SK-N-SH (cell line): ENCODE measurements at regions not wholly inside any gene's neighbourhood (a gene's known extent, or its start where the extent isn't known, plus 50 kb on each side); places are given as distances from the start of the nearest gene placed in this dataset.

ENCODE experiments used
- CTCF ChIA-PET: fragments of 300-600, 350-600 bp; formaldehyde crosslinking; extraction: SDS; loops from one replicate; lab custom pipeline; 2021; lab: Yijun Ruan, JAX
- POLR2A ChIA-PET: fragments of 350-600 bp; sonication (Branson Sonifier 250); formaldehyde crosslinking; extraction: SDS; loops from one replicate; lab custom pipeline; 2020; ENCODE audit warnings: antibody characterized with exemption, inconsistent platforms; lab: Yijun Ruan, JAX
- DNase-seq: peaks from one replicate; pipeline ENCODE4 v3.0.0; 2012
- H2AFZ ChIP-seq: fragments of 200-600 bp; sonication (generic); 2 replicates; pipeline ENCODE4 v1.8.1; 2016; ENCODE audit warnings: antibody characterized with exemption, mild to moderate bottlenecking, low read depth
- H3F3A ChIP-seq: fragments of 200-600 bp; sonication (generic); replicated peaks from 2 replicates; pipeline ENCODE3; 2016; ENCODE audit warnings: antibody characterized with exemption, mild to moderate bottlenecking; ENCODE audit not compliant: insufficient read depth
- H3K27ac ChIP-seq, 2 experiments: fragments of 200-500 bp in 1 of 2; fragments of 200-600 bp in 1 of 2; sonication (Bioruptor generic) in 1 of 2; sonication (generic), shearing (Covaris generic) in 1 of 2; 2 replicates each; pipeline versions ENCODE4 v1.5.1 to v1.6.1; 2014 to 2016; ENCODE audit warnings: low read depth in 2 of 2, inconsistent platforms in 1 of 2, low read length in 1 of 2, mild to moderate bottlenecking in 1 of 2, mixed read lengths in 1 of 2
- H3K27me3 ChIP-seq: fragments of 200-600 bp; sonication (generic), shearing (Covaris generic); 2 replicates; pipeline ENCODE4 v1.6.1; 2016; ENCODE audit warnings: mixed run types; ENCODE audit not compliant: insufficient read depth
- H3K36me3 ChIP-seq, 2 experiments: fragments of 200-500 bp in 1 of 2; fragments of 200-600 bp in 1 of 2; sonication (Bioruptor generic) in 1 of 2; sonication (generic) in 1 of 2; replicated peaks in 1 of 2; 2 replicates each; pipeline versions ENCODE3 to v1.5.1; 2014 to 2016; ENCODE audit warnings: low read length in 1 of 2, mild to moderate bottlenecking in 1 of 2; ENCODE audit not compliant: insufficient read depth in 2 of 2, control insufficient read depth in 1 of 2
- H3K4me1 ChIP-seq, 2 experiments: fragments of 200-500 bp in 1 of 2; fragments of 200-600 bp in 1 of 2; sonication (Bioruptor generic) in 1 of 2; sonication (generic), shearing (Covaris generic) in 1 of 2; 2 replicates each; pipeline versions ENCODE4 v1.5.1 to v1.6.1; 2014 to 2016; ENCODE audit warnings: low read depth in 1 of 2, low read length in 1 of 2, mixed run types in 1 of 2; ENCODE audit not compliant: insufficient read depth in 2 of 2, control insufficient read depth in 1 of 2
- H3K4me2 ChIP-seq: fragments of 200-600 bp; sonication (generic), shearing (Covaris generic); 2 replicates; pipeline ENCODE4 v1.6.1; 2017; ENCODE audit warnings: mixed run types
- H3K4me3 ChIP-seq, 2 experiments: fragments of 200-500 bp in 1 of 2; fragments of 200-600 bp in 1 of 2; sonication (Bioruptor generic) in 1 of 2; sonication (generic), shearing (Covaris generic) in 1 of 2; 2 replicates each; pipeline versions ENCODE4 v1.5.1 to v1.8.1; 2014 to 2016; ENCODE audit warnings: low read depth in 2 of 2, inconsistent platforms in 1 of 2, low read length in 1 of 2, mild to moderate bottlenecking in 1 of 2, mixed read lengths in 1 of 2, moderate library complexity in 1 of 2
- H3K79me2 ChIP-seq: fragments of 200-600 bp; sonication (generic); 2 replicates; pipeline ENCODE4 v1.8.1; 2017; ENCODE audit warnings: mild to moderate bottlenecking; ENCODE audit not compliant: insufficient read depth
- H3K9ac ChIP-seq: fragments of 200-600 bp; sonication (generic); 2 replicates; pipeline ENCODE4 v1.6.1; 2017; ENCODE audit warnings: mixed run types
- H3K9me2 ChIP-seq: fragments of 200-600 bp; sonication (generic); 2 replicates; pipeline ENCODE4 v1.6.1; 2017; ENCODE audit warnings: mixed run types
- H3K9me3 ChIP-seq: fragments of 200-600 bp; sonication (generic); 2 replicates; pipeline ENCODE4 v1.6.1; 2017; ENCODE audit warnings: mixed run types, mild to moderate bottlenecking, moderate library complexity
- H4K20me1 ChIP-seq: fragments of 200-600 bp; sonication (generic); 2 replicates; pipeline ENCODE4 v1.6.1; 2017; ENCODE audit warnings: mild to moderate bottlenecking, mixed run types; ENCODE audit not compliant: insufficient read depth
- ELF1 ChIP-seq: IDR thresholded peaks from 2 replicates; pipeline ENCODE4 v1.4.0; 2012
- EP300 ChIP-seq, 2 experiments: IDR thresholded peaks; 2 replicates each; pipeline versions ENCODE4 v1.4.0 to v1.6.1; 2012; ENCODE audit warnings: borderline replicate concordance in 1 of 2, low read depth in 1 of 2, low read length in 1 of 2
- FOSL2 ChIP-seq: IDR thresholded peaks from 2 replicates; pipeline ENCODE4 v1.4.0; 2012; ENCODE audit warnings: low read depth, mild to moderate bottlenecking, moderate library complexity, borderline replicate concordance
- GABPA ChIP-seq: IDR thresholded peaks from 2 replicates; pipeline ENCODE4 v1.4.0; 2012; ENCODE audit warnings: low read depth, mild to moderate bottlenecking
- JUND ChIP-seq: IDR thresholded peaks from 2 replicates; pipeline ENCODE4 v1.4.0; 2012
- MEF2A ChIP-seq: IDR thresholded peaks from 2 replicates; pipeline ENCODE4 v1.4.0; 2012; ENCODE audit warnings: low read depth, borderline replicate concordance
- MXI1 ChIP-seq: IDR thresholded peaks from 2 replicates; pipeline ENCODE4 v1.6.1; 2012; ENCODE audit warnings: mild to moderate bottlenecking, low read depth, low read length, improper control_type of control experiment
- NFIC ChIP-seq: IDR thresholded peaks from 2 replicates; pipeline ENCODE4 v1.4.0; 2012; ENCODE audit warnings: borderline replicate concordance
- POLR2AphosphoS5 ChIP-seq: IDR thresholded peaks from 2 replicates; pipeline ENCODE4 v1.6.1; 2012; ENCODE audit warnings: low read depth, low read length
- RCOR1 ChIP-seq: fragments of 150-350 bp; IDR thresholded peaks from 2 replicates; pipeline ENCODE4 v1.6.1; 2017; ENCODE audit warnings: antibody characterized with exemption, low read length
- SMC3 ChIP-seq: IDR thresholded peaks from 2 replicates; pipeline ENCODE4 v1.6.1; 2012; ENCODE audit warnings: low read depth, low read length, improper control_type of control experiment
- TCF12 ChIP-seq: IDR thresholded peaks from 2 replicates; pipeline ENCODE4 v1.4.0; 2012
- TEAD4 ChIP-seq: IDR thresholded peaks from 2 replicates; pipeline ENCODE4 v1.4.0; 2012; ENCODE audit warnings: mild to moderate bottlenecking, borderline replicate concordance; ENCODE audit not compliant: insufficient read depth
- WGBS: methylation state at CpG from one replicate; pipeline ENCODE4 v1.1.6; 2017; ENCODE audit warnings: low lambda C conversion rate; 5-methylcytosine and 5-hydroxymethylcytosine counted together
- TF ChIP-seq, protein P1 (sequence below): IDR thresholded peaks from 2 replicates; pipeline ENCODE4; 2012
- TF ChIP-seq, protein P2 (sequence below): fragments of 150-350 bp; IDR thresholded peaks from 2 replicates; pipeline ENCODE4 v1.6.1; 2016; ENCODE audit warnings: mild to moderate bottlenecking, low read depth, low read length
- TF ChIP-seq, protein P3 (sequence below): IDR thresholded peaks from 2 replicates; pipeline ENCODE4 v1.4.0; 2012; ENCODE audit warnings: low read depth, borderline replicate concordance
- TF ChIP-seq, protein P4 (sequence below): fragments of 200-600 bp; sonication (generic); IDR thresholded peaks from 2 replicates; pipeline ENCODE4 v1.6.1; 2017; ENCODE audit warnings: antibody characterized with exemption, mild to moderate bottlenecking, moderate library complexity

DNA sequence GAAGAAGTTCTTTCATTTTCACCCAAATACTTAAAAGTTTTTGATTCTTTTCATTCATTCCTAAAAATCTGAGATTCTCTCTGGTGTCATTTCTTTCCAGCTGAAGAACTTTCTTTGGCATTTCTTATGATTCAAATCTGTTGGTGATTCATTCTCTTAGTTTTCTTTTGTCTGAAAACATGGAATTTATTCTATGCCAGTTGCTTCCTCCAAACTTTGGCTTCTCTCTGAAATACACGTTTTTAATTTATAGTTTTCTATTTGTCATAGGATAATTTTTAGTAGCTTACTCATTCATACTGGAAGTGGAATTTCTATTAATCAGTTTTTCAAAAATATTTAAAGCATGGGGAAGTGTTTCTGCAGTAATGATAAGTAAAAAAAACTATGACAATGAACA, 1012.0 kb downstream of the RPA4 start:
- POLR2A ChIA-PET: no interaction called here
- peak in 1 of 2 experiments; percentile 68; a peak in 2 of 4 replicates for TF ChIP-seq EP300 (IDR thresholded peaks at IDR 0.05; ENCODE audit: borderline replicate concordance in 1 of 2, low read depth in 1 of 2, low read length in 1 of 2)
- TF ChIP-seq TCF12: peak; percentile 70
- TF ChIP-seq JUND: peak; percentile 27; the same call in 1 of the 2 replicates
- peak; percentile 32; the same call in 1 of the 2 replicates for TF ChIP-seq ELF1
- TF ChIP-seq MXI1: no peak
- TF ChIP-seq, protein P1, sequence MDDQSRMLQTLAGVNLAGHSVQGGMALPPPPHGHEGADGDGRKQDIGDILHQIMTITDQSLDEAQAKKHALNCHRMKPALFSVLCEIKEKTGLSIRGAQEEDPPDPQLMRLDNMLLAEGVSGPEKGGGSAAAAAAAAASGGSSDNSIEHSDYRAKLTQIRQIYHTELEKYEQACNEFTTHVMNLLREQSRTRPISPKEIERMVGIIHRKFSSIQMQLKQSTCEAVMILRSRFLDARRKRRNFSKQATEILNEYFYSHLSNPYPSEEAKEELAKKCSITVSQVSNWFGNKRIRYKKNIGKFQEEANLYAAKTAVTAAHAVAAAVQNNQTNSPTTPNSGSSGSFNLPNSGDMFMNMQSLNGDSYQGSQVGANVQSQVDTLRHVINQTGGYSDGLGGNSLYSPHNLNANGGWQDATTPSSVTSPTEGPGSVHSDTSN: peak; percentile 47
- no peak for TF ChIP-seq SMC3
- TF ChIP-seq, protein P2, sequence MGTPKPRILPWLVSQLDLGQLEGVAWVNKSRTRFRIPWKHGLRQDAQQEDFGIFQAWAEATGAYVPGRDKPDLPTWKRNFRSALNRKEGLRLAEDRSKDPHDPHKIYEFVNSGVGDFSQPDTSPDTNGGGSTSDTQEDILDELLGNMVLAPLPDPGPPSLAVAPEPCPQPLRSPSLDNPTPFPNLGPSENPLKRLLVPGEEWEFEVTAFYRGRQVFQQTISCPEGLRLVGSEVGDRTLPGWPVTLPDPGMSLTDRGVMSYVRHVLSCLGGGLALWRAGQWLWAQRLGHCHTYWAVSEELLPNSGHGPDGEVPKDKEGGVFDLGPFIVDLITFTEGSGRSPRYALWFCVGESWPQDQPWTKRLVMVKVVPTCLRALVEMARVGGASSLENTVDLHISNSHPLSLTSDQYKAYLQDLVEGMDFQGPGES: no peak
- peak; percentile 40; the same call in 1 of the 2 replicates for TF ChIP-seq TEAD4
- no peak for TF ChIP-seq GABPA
- TF ChIP-seq FOSL2: peak; percentile 57; the same call in 1 of the 2 replicates
- TF ChIP-seq RCOR1: no peak
- TF ChIP-seq POLR2AphosphoS5: no peak
- peak; percentile 60; the same call in 1 of the 2 replicates for TF ChIP-seq MEF2A
- TF ChIP-seq, protein P3, sequence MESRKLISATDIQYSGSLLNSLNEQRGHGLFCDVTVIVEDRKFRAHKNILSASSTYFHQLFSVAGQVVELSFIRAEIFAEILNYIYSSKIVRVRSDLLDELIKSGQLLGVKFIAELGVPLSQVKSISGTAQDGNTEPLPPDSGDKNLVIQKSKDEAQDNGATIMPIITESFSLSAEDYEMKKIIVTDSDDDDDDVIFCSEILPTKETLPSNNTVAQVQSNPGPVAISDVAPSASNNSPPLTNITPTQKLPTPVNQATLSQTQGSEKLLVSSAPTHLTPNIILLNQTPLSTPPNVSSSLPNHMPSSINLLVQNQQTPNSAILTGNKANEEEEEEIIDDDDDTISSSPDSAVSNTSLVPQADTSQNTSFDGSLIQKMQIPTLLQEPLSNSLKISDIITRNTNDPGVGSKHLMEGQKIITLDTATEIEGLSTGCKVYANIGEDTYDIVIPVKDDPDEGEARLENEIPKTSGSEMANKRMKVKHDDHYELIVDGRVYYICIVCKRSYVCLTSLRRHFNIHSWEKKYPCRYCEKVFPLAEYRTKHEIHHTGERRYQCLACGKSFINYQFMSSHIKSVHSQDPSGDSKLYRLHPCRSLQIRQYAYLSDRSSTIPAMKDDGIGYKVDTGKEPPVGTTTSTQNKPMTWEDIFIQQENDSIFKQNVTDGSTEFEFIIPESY: no peak
- peak; percentile 24; the same call in 1 of the 2 replicates for TF ChIP-seq NFIC
- TF ChIP-seq, protein P4, sequence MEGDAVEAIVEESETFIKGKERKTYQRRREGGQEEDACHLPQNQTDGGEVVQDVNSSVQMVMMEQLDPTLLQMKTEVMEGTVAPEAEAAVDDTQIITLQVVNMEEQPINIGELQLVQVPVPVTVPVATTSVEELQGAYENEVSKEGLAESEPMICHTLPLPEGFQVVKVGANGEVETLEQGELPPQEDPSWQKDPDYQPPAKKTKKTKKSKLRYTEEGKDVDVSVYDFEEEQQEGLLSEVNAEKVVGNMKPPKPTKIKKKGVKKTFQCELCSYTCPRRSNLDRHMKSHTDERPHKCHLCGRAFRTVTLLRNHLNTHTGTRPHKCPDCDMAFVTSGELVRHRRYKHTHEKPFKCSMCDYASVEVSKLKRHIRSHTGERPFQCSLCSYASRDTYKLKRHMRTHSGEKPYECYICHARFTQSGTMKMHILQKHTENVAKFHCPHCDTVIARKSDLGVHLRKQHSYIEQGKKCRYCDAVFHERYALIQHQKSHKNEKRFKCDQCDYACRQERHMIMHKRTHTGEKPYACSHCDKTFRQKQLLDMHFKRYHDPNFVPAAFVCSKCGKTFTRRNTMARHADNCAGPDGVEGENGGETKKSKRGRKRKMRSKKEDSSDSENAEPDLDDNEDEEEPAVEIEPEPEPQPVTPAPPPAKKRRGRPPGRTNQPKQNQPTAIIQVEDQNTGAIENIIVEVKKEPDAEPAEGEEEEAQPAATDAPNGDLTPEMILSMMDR: no peak
- DNase-seq: no peak
- CTCF ChIA-PET: no interaction called here
- Histone ChIP-seq H3K9me2 (no peaks in the 10 kb centered on the region), H4K20me1 (no peaks in the 10 kb centered on the region), H3K4me2 (no peak overlapping the region), H3K79me2 (no peaks in the 10 kb centered on the region), H3K4me3 (no peak overlapping the region), H3F3A (peaks cover 8% of the 10 kb centered on the region), H3K4me1 (0 out of 4 replicates have a peak, but pooled peaks cover 0 to 5% of the 10 kb centered on the region in 2 experiments), H3K27ac (peak overlapping the region in 1 of 2 experiments; percentile 43; a peak in 1 of 4 replicates), H2AFZ (no peak overlapping the region), H3K36me3 (no peaks in the 10 kb centered on the region), H3K27me3 (no peaks in the 10 kb centered on the region), H3K9ac (no peak overlapping the region), H3K9me3 (no peaks in the 10 kb centered on the region)
- 4% methylated on average over 1 of the region's 1 CpG for WGBS
